Activated CD8-positive, alpha-beta memory T cell treated with anti-CD3 and anti-CD28 coated beads for 4 hours (primary cell): ENCODE measurements at regions not wholly inside any gene's neighbourhood (a gene's known extent, or its start where the extent isn't known, plus 50 kb on each side); places are given as distances from the start of the nearest gene placed in this dataset.

Experiments
- DNase-seq, 2 donors: peaks; one replicate each; pipeline ENCODE4 v3.0.0-alpha.2; 2020; ENCODE audit warnings: low read depth in 2 of 2

GRCh38 chr10:10626734-10627133, 390.9 kb upstream of the CELF2 start:
- DNase-seq: no peak

DNA sequence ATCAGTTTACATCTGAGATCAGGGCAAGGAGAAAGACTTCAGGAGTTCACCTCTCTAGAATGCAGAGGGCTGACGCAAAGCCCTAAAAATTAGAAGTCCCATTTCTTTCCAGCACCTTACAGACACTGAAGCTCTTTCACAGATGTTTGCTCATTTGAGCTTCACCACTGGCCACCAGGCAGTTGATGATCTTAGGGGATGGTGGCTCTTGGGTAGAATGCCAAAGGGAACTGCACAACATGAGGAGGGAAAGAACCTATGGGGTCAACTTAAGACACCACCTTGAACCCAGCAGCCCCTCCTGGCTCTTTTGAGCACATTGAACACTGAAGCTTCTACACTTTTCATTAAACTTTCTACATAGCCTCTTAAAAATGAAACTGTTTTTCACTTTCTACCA, 390.3 kb upstream of the CELF2 start:
- no peak for DNase-seq

GRCh38 chr10:10629512-10629911, 388.2 kb upstream of the CELF2 start:
- DNase-seq: no peak

DNA sequence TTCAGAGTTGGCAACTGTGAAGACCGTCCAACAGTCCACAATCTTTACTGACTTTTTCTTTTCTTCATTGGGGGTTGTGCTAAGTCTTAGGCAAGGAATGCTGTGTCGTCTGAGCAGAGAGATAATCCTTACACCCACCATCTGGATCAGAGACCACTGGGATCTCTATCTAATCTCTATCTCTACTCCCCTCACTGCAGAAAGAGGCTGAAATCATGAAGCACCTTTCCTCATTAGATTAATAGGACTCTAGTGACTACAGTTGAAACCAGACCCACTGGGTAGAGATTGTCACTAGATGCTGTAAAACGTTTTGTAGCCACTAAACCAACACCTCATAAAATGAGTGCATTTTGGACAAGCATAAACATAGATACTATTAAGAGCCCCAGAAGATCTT, 387.4 kb upstream of the CELF2 start:
- no peak for DNase-seq

DNA sequence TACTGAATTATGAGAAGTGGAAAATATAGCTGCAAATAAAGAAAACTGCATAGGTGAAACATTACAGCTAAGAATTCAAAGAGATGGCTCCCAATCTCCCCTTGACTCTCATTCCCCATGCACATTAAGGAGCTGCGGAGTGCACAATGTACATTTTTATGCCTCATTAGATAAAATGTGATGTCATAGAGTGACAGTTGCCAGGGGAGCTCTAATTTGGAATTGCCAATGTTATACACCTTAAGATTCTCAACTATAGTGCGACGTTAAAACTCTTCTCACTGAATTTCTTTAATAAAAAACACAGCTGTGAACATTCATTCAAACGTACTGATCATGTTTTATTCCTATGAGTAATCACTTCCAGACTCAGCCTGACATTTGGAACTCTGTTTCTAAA, 386.9 kb upstream of the CELF2 start:
- DNase-seq: no peak

DNA sequence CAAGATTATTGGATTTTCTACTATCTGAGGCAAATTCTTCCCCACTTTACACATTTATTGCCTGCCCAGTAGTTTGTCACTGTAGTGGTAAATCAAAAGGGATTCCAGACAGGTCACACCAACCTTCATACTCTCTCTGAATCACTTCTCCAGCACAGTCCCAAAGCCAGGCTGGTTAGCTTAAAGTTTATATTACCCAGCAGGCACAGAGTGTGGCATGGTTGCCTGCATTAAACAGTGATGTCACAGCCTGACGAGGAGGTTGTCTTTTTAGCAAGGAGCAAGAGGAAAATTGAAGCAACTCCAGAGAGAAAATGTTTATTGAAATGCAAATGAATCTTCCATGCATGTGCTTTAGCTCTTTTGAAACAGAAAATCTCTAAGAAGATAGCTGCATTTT, 375.5 kb upstream of the CELF2 start:
- no peak for DNase-seq

- no peak for DNase-seq
Measured at GRCh38 chr10:10642751-10643150, 374.9 kb upstream of the CELF2 start.

DNA sequence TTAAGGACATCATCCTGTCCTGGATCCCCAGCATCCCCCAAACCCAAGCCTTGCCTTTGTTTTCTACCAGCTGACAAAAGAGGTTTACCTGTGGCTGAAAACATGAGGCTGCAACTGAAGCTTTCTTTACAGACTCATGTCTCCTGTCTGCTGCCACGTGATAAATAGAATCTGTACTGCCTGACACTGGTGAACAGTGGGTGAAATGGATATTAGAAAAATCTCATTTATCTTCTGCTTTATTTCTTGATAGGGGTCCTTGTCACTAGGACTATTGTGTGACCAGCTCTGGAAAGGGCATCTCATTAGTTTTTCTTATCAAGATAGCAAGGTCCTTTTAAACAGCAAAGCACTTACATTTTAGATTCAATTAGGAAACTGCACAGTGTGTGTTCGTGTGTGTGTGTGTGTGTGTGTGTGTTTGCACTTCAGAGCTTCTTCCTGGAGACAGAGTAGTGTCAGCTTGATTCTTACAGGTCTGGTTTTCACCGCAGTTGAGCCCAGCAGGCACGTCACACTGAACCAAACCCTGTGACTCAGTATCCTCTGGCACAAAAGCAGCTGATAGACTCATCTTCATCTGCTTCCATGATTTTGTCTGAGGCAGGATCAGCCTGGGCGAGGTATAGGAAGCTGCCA, 373.5 kb upstream of the CELF2 start:
- no peak for DNase-seq

DNA sequence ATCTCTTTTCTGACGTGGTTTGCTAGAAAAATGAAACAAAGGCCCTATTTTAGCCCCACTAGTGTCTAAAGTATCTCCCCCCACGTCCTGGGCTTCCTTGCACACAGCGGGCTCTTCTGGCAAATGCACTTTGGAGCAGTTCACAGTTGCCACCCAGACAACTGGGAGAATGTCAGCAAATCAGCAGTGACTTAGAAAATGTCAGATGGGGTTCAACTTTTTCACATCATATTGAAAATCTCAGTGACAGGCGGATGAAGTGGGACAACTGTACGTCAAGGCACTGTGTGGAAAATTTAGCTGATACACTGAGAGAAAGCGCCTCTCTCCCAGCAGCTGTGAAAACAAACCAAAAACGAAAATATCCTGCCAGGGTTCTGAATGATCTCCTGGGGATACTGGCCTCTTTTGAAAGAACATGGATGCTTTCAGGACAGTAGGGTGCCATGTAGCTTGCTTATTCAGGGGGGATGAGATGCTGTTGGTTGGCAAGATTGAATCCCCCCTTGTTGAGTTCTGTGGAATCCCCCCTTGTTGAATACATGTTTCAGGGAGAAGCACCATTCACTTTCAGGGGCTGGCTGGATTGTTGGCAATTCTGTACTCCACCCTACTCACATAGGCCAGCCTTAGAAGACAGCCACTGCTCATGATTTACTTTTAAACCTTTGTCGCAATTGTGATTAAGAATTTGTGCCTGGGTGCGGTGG, 372.8 kb upstream of the CELF2 start:
- DNase-seq: no peak

DNA sequence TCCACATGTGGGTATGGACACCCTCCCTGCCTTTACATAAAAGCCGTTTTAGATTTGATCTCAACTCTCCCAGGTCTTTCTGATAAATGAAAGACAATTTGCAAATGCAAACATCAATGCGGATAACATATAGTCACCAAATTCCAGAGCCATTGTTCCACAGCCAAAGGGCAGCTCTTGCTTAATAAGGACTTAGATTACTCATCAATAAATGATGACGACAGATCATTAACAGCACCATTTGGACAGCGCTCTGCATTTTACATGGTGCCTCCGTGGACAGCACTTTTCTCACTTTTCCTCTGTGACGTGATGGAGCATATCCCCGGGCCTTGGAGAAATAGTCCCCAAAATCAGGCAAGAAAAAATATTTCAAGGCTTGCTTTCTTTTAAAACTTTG, 370.3 kb upstream of the CELF2 start:
- DNase-seq: no peak

DNA sequence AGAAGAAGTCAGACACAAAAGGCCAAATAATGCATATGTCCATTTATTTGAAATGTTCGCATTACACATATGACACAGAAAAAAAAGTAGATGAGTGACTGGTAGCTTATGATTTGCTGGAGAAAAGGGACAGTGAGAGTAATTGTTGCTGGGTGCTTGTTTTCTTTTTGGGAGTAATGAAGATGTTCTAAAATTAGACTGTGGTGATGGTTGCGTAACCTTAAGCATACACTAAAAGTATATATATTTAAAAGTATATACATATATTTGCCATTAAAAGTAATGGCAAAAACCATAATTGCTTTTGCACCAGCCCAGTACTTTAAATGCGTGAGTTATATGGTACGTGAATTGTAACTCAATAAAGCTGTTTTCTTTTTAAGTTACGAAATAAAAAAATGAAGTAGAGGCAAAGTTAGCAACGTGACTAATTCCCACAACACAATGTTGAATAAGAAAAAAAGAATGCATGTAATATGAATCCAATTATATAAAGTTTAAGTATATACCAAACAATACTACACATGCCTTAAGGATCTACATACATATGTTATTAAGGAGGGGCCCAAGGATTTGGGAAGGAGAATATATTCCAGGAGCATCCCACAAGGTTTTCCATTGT, 360.4 kb upstream of the CELF2 start:
- DNase-seq: no peak

- no peak for DNase-seq
Measured at GRCh38 chr10:10658172-10658785, 359.4 kb upstream of the CELF2 start.

- no peak for DNase-seq
Measured at GRCh38 chr10:10660054-10660453, 357.6 kb upstream of the CELF2 start.

- no peak for DNase-seq
Measured at GRCh38 chr10:10661176-10661575, 356.5 kb upstream of the CELF2 start.

DNA sequence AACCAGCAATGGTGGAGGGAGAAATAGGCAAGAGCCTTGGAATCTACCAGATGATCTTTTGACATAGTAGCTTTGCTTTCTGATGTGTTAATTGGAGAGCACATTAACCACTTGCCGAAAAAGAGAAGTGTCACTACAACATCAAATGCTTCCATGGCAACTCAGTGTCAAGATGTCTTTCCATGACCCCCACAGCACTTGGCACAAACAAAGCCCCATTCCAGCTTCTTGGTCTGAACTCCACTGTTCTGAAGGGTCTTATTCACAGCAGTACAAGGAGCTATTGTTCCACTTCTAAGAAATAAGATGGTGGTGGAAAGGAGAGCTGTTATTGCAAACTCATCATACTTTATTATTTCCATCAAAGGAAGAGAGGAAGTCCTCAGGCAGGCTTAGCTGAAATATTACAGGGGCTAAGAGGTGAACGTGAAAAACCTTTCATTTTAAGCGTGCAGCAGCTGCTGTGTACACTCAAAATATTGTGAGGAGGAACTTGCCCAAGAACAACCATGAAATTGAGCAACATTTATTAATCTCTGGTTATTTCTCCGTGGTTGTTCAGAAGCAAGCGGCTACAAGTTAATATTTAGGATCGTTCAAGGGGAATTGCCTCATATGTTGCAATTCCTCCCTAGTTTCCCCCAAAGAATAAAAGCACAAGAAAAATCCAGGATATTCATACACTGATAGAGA, 354.8 kb upstream of the CELF2 start:
- DNase-seq: no peak

- no peak for DNase-seq
Measured at GRCh38 chr10:10663622-10664021, 354.1 kb upstream of the CELF2 start.

DNA sequence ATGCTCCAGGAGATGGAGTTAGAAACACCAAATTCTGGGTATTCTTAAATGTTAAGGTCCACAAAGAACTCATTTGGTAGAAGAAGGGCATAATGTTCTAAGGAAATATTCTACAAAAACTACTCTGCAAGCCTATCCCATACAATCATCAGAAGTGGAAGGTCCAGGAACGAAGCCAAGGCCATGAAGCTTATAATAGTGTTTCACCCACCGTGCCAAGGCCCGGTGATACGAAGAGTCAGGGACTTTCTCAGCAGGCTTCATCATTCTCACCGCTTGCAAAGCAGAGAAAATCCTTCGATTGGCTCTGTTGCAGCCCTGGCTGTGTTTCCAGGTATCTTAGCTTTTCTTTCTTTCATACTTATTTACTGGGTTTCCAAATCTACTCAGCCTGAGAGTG, 351.9 kb upstream of the CELF2 start:
- no peak for DNase-seq

DNA sequence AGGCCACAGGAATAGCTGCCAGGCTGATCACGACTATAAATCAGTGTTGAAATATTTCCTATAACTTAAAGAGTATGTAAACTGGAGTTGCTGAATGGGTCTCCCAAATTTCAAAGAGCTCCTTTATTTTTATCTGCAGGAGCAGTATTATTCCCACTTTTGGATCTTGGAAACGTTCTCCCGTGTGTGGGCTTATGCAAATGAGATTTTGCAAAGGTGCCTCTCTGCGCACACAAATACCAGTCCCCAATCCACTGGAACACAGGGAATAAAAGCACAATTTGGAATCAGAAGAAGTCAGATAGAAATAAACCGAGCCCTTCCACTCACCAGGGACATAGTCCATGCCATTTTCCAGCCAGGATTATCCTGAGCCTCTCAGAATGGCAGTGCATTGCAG, 350.2 kb upstream of the CELF2 start:
- no peak for DNase-seq

- no peak for DNase-seq
Measured at GRCh38 chr10:10676972-10677371, 340.7 kb upstream of the CELF2 start.

DNA sequence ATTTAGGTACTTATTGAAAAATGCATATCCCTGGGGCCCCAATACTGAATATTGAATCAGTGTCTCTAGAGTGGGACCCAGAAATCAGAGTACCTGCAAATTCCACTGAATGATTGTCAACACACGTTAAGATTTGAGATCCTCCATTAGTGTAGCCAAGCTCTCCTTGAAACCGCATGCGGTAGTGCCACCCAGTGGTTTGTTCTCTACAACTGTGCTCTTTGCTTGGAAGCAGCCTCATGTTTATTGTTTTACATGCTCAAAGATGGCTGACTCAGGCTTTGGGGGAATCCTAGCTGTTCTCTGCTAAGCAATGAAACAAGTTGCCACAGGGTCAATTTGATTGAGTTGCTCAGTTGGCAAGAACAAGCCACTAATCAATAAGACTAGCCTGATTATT, 340.2 kb upstream of the CELF2 start:
- DNase-seq: no peak

DNA sequence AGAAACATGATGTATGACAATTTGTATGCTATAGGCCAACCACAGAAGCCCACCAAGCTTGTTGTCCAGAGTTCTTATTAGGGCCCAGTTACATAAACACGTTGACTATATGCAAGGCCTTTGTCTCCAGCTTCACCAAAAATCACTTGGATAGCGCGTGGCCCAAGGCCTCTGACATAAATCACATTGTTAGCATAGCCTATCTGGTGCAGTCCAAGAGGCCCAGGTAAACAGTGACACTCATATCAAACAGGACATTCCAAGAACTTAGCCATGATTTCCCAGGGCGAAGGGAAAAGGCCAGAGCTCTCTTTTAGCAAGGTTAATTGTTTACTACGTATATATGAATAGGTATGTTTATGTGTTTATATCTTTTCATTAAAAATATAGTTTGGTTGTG, 337.2 kb upstream of the CELF2 start:
- no peak for DNase-seq

DNA sequence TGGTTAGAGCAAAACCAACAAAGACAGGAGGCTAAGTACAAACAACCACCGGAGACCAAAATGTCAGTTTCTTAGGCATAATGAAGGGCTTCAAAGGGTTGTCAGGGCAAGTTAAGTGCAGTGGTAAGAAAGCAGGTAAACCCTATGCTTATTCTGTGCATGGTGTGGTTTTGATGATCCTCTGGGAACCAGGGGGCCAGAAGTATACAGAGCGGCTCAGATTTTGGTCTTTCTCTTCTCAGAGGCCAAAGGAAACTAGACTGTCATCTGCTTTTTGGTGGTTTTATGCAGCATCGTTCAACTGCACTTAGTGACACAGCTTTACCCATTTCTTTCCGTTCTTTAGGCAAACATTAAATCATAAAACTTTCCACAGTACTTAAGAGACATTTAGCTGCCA, 332.7 kb upstream of the CELF2 start:
- no peak for DNase-seq
